H9 (cell line): ENCODE measurements at regions not wholly inside any gene's neighbourhood (a gene's known extent, or its start where the extent isn't known, plus 50 kb on each side); places are given as distances from the start of the nearest gene placed in this dataset.

ENCODE experiments used
- DNase-seq: peaks from one replicate; pipeline ENCODE4 v3.0.0-alpha.2; 2017
- H2AFZ ChIP-seq: one replicate; pipeline ENCODE4 v1.6.1; 2013; ENCODE audit warnings: mild to moderate bottlenecking, low read length, control low read depth, moderate library complexity
- H2AK5ac ChIP-seq: 2 replicates; pipeline ENCODE4 v1.6.1; 2013; ENCODE audit warnings: low read length, control low read depth, mixed read lengths; ENCODE audit not compliant: insufficient read length
- H2BK120ac ChIP-seq: one replicate; pipeline ENCODE4 v1.6.1; 2013; ENCODE audit warnings: low read depth, mild to moderate bottlenecking, low read length, control low read depth, inconsistent platforms; ENCODE audit not compliant: poor library complexity, severe bottlenecking
- H2BK12ac ChIP-seq: 2 replicates; pipeline ENCODE4 v1.6.1; 2013; ENCODE audit warnings: low read length, control low read depth, mixed read lengths, low read depth; ENCODE audit not compliant: insufficient read length
- H2BK15ac ChIP-seq: 2 replicates; pipeline ENCODE4 v1.6.1; 2013; ENCODE audit warnings: low read depth, low read length, control low read depth
- H2BK20ac ChIP-seq: one replicate; pipeline ENCODE4 v1.6.1; 2013; ENCODE audit warnings: low read depth, mild to moderate bottlenecking, low read length, control low read depth, inconsistent platforms; ENCODE audit not compliant: poor library complexity, severe bottlenecking
- H2BK5ac ChIP-seq: 2 replicates; pipeline ENCODE4 v1.6.1; 2013; ENCODE audit warnings: low read length, control low read depth, mixed read lengths; ENCODE audit not compliant: insufficient read length
- H3K14ac ChIP-seq: 2 replicates; pipeline ENCODE4 v1.6.1; 2013; ENCODE audit warnings: low read length, control low read depth; ENCODE audit not compliant: insufficient read depth
- H3K18ac ChIP-seq: 2 replicates; pipeline ENCODE4 v1.6.1; 2013; ENCODE audit warnings: low read depth, mild to moderate bottlenecking, mixed read lengths, low read length, control low read depth; ENCODE audit not compliant: insufficient read length
- H3K23ac ChIP-seq: 2 replicates; pipeline ENCODE4 v1.6.1; 2013; ENCODE audit warnings: low read length, control low read depth, mixed read lengths, low read depth; ENCODE audit not compliant: insufficient read length
- H3K23me2 ChIP-seq: 2 replicates; pipeline ENCODE4 v1.6.1; 2013; ENCODE audit warnings: low read depth, mild to moderate bottlenecking, mixed read lengths, low read length, control low read depth; ENCODE audit not compliant: insufficient read length, poor library complexity, severe bottlenecking
- H3K27ac ChIP-seq: 2 replicates; pipeline ENCODE4 v1.5.1; 2013; ENCODE audit warnings: low read length, control low read depth, mixed read lengths, low read depth; ENCODE audit not compliant: insufficient read length
- H3K27me3 ChIP-seq: 2 replicates; pipeline ENCODE4 v1.6.1; 2013; ENCODE audit warnings: low read length, control low read depth, inconsistent platforms; ENCODE audit not compliant: insufficient read depth
- H3K4ac ChIP-seq: 2 replicates; pipeline ENCODE4 v1.6.1; 2013; ENCODE audit warnings: low read depth, mild to moderate bottlenecking, control low read depth, inconsistent platforms, low read length, moderate library complexity
- H3K4me1 ChIP-seq: 2 replicates; pipeline ENCODE4 v1.6.1; 2013; ENCODE audit warnings: low read length, control low read depth, inconsistent platforms; ENCODE audit not compliant: insufficient read depth
- H3K4me2 ChIP-seq: 2 replicates; pipeline ENCODE4 v1.6.1; 2013; ENCODE audit warnings: low read length, control low read depth, mixed read lengths; ENCODE audit not compliant: insufficient read length, insufficient read depth
- H3K56ac ChIP-seq: 2 replicates; pipeline ENCODE4 v1.6.1; 2013; ENCODE audit warnings: low read depth, mild to moderate bottlenecking, mixed read lengths, low read length, control low read depth; ENCODE audit not compliant: insufficient read length
- H3K79me1 ChIP-seq: 2 replicates; pipeline ENCODE4 v1.6.1; 2013; ENCODE audit warnings: low read depth, mild to moderate bottlenecking, moderate library complexity, low read length, control low read depth, inconsistent platforms; ENCODE audit not compliant: insufficient read depth, poor library complexity, severe bottlenecking
- H3K79me2 ChIP-seq: 2 replicates; pipeline ENCODE4 v1.6.1; 2013; ENCODE audit warnings: low read length, control low read depth, inconsistent platforms; ENCODE audit not compliant: insufficient read depth
- H3K9ac ChIP-seq: 2 replicates; pipeline ENCODE4 v1.6.1; 2013; ENCODE audit warnings: low read length, control low read depth, mixed read lengths; ENCODE audit not compliant: insufficient read length; ENCODE audit errors: extremely low read depth
- H3K9me3 ChIP-seq: one replicate; pipeline ENCODE4 v1.6.1; 2013; ENCODE audit warnings: low read depth, low read length, inconsistent platforms; ENCODE audit not compliant: control insufficient read depth
- H3T11ph ChIP-seq: one replicate; pipeline ENCODE4 v1.6.1; 2013; ENCODE audit warnings: mild to moderate bottlenecking, low read length, control low read depth, inconsistent platforms
- H4K20me1 ChIP-seq: one replicate; pipeline ENCODE4 v1.6.1; 2013; ENCODE audit not compliant: control insufficient read depth, insufficient read length, insufficient read depth
- H4K5ac ChIP-seq: 2 replicates; pipeline ENCODE4 v1.6.1; 2013; ENCODE audit warnings: low read depth, mild to moderate bottlenecking, mixed read lengths, low read length, control low read depth; ENCODE audit not compliant: insufficient read length
- H4K8ac ChIP-seq: replicated peaks from 2 replicates; pipeline ENCODE4 v1.6.1; 2013; ENCODE audit warnings: low read length, control low read depth, mixed read lengths, low read depth; ENCODE audit not compliant: insufficient read length
- H4K91ac ChIP-seq: 2 replicates; pipeline ENCODE4 v1.6.1; 2013; ENCODE audit warnings: low read depth, mild to moderate bottlenecking, moderate library complexity, mixed read lengths, low read length, control low read depth; ENCODE audit not compliant: insufficient read length
- H3K27ac Mint-ChIP-seq, 3 experiments: 2 replicates in 2 of 3; 3 replicates in 1 of 3; pipeline ENCODE4 v1.8.0; 2020 to 2021; ENCODE audit warnings: mixed read lengths in 3 of 3, mild to moderate bottlenecking in 1 of 3, moderate library complexity in 1 of 3
- H3K27me3 Mint-ChIP-seq: 2 replicates; pipeline ENCODE4 v1.8.0; 2021; ENCODE audit warnings: low read depth, mild to moderate bottlenecking, moderate library complexity, mixed read lengths
- H3K36me3 Mint-ChIP-seq, 3 experiments: 2 replicates in 2 of 3; 3 replicates in 1 of 3; pipeline ENCODE4 v1.8.0; 2020 to 2021; ENCODE audit warnings: low read depth in 3 of 3, mixed read lengths in 3 of 3; ENCODE audit not compliant: insufficient read depth in 1 of 3
- H3K4me1 Mint-ChIP-seq, 2 experiments: 2 replicates each; pipeline ENCODE4 v1.8.0; 2020; ENCODE audit warnings: mixed read lengths in 2 of 2
- H3K4me3 Mint-ChIP-seq, 2 experiments: 2 replicates in 1 of 2; 3 replicates in 1 of 2; pipeline ENCODE4 v1.8.0; 2020 to 2021; ENCODE audit warnings: mild to moderate bottlenecking in 2 of 2, mixed read lengths in 2 of 2, moderate library complexity in 1 of 2
- H3K9me3 Mint-ChIP-seq, 2 experiments: 2 replicates in 1 of 2; 3 replicates in 1 of 2; pipeline ENCODE4 v1.8.0; 2020; ENCODE audit warnings: mild to moderate bottlenecking in 2 of 2, mixed read lengths in 2 of 2, moderate library complexity in 1 of 2
- CTCF ChIP-seq: fragments of 200-600 bp; sonication (generic); conservative IDR thresholded peaks from 3 replicates; pipeline ENCODE4 v1.8.0; 2021; ENCODE audit warnings: antibody characterized with exemption, mild to moderate bottlenecking
- whole genome bisulfite sequencing: extraction: QIAGEN DNeasy Blood & Tissue Kit; methylation state at CpG from one replicate; pipeline ENCODE4 v1.1.7; 2013; ENCODE audit warnings: missing lambda C conversion rate, low lambda C conversion rate, mixed read lengths; ENCODE audit not compliant: insufficient read length; ENCODE audit errors: extremely low coverage; 5-methylcytosine and 5-hydroxymethylcytosine counted together

GRCh38 chr4:175350246-175350645 lies 432.1 kb downstream of the ADAM29 start:
- Histone ChIP-seq H2BK20ac (no peak overlapping the region), H4K8ac (no peak overlapping the region), H3K18ac (no peak overlapping the region), H3K23ac (no peak overlapping the region), H2AK5ac (no peak overlapping the region), H3K79me2 (no peaks in the 10 kb centered on the region), H3K9me3 (no peaks in the 10 kb centered on the region), H4K91ac (no peak overlapping the region), H3K27ac (no peak overlapping the region), H2BK120ac (no peak overlapping the region), H3K4me2 (no peak overlapping the region), H2AFZ (no peak overlapping the region), H3K14ac (no peak overlapping the region), H3T11ph (no peak overlapping the region), H3K9ac (no peak overlapping the region), H3K27me3 (no peaks in the 10 kb centered on the region), H2BK5ac (no peak overlapping the region), H3K56ac (no peak overlapping the region), H3K79me1 (no peaks in the 10 kb centered on the region), H3K23me2 (no peaks in the 10 kb centered on the region), H3K4ac (no peak overlapping the region), H2BK15ac (no peak overlapping the region), H2BK12ac (no peak overlapping the region), H4K5ac (no peak overlapping the region), H3K4me1 (no peaks in the 10 kb centered on the region), H4K20me1 (no peaks in the 10 kb centered on the region)
- H3K9me3 Mint-ChIP-seq, result no peaks in the 10 kb centered on the region; a peak in 1 of 5 replicates
- no peaks in the 10 kb centered on the region for H3K4me1 Mint-ChIP-seq
- no peaks in the 10 kb centered on the region for H3K36me3 Mint-ChIP-seq
- H3K4me3 Mint-ChIP-seq, result no peak overlapping the region
- no peak for TF ChIP-seq CTCF
- no peak for DNase-seq
- WGBS, result no CpG with 5 or more reads among the region's 3 CpGs
- H3K27ac Mint-ChIP-seq, result no peak overlapping the region
- H3K27me3 Mint-ChIP-seq, result no peaks in the 10 kb centered on the region
